ENCODE measurements at regions not wholly inside any gene's neighbourhood (a gene's known extent, or its start where the extent isn't known, plus 50 kb on each side); places are given as distances from the start of the nearest gene placed in this dataset.

GRCh38 chr1:63147783-63148182, 174.6 kb upstream of the FOXD3 start:
- no peak for TF ChIP-seq POLR2A (IDR thresholded peaks at IDR 0.05; ENCODE audit: low read depth, low read length)
- no peak for TF ChIP-seq TAF1 (IDR thresholded peaks at IDR 0.05; ENCODE audit: low read depth, low read length)

Data from GM12891 (cell line).